Stimulated activated memory B cell treated with anti-CD40 and anti-IgM and Interleukin-4, amounts not matched to agents 10 μg/mL and 1 μg/mL and 100 μg/mL, for 72 hours (primary cell): ENCODE measurements at regions not wholly inside any gene's neighbourhood (a gene's known extent, or its start where the extent isn't known, plus 50 kb on each side); places are given as distances from the start of the nearest gene placed in this dataset.

Source experiments
- ATAC-seq: fragments of 150-1000 bp; cut with Tn5 transposase; 2 replicates; pipeline ENCODE4 v1.10.0; 2021
- H3K27ac Mint-ChIP-seq: one replicate; pipeline ENCODE4 v1.8.0; 2022; ENCODE audit warnings: mild to moderate bottlenecking, mixed read lengths
- H3K27me3 Mint-ChIP-seq: one replicate; pipeline ENCODE4 v1.8.0; 2022; ENCODE audit warnings: mixed read lengths
- H3K36me3 Mint-ChIP-seq: one replicate; pipeline ENCODE4 v1.8.0; 2022; ENCODE audit warnings: mixed read lengths
- H3K4me1 Mint-ChIP-seq: one replicate; pipeline ENCODE4 v1.8.0; 2022; ENCODE audit warnings: mixed read lengths
- H3K4me3 Mint-ChIP-seq: one replicate; pipeline ENCODE4 v1.8.0; 2022; ENCODE audit warnings: mild to moderate bottlenecking, moderate library complexity, mixed read lengths
- H3K9me3 Mint-ChIP-seq: one replicate; pipeline ENCODE4 v1.8.0; 2022; ENCODE audit warnings: mixed read lengths

- H3K4me3 Mint-ChIP-seq: no peak overlapping the region
Observed at GRCh38 chr3:64972793-64973192, 285.0 kb upstream of the ADAMTS9 start.

GRCh38 chr3:64971602-64972001 lies 283.8 kb upstream of the ADAMTS9 start:
- H3K4me1 Mint-ChIP-seq: no peaks in the 10 kb centered on the region
- no peak overlapping the region for H3K27ac Mint-ChIP-seq
- ATAC-seq: no peak
- H3K9me3 Mint-ChIP-seq: peaks cover 4% of the 10 kb centered on the region
- no peak overlapping the region for H3K4me3 Mint-ChIP-seq
- H3K27me3 Mint-ChIP-seq: no peaks in the 10 kb centered on the region
- H3K36me3 Mint-ChIP-seq: no peaks in the 10 kb centered on the region

More at GRCh38 chr3:64972793-64973192, 285.0 kb upstream of the ADAMTS9 start:
- no peak overlapping the region for H3K27ac Mint-ChIP-seq
- H3K36me3 Mint-ChIP-seq: no peaks in the 10 kb centered on the region
- no peaks in the 10 kb centered on the region for H3K4me1 Mint-ChIP-seq
- H3K9me3 Mint-ChIP-seq: peaks cover 6% of the 10 kb centered on the region
- ATAC-seq: peak; percentile 64
- H3K27me3 Mint-ChIP-seq: no peaks in the 10 kb centered on the region

DNA sequence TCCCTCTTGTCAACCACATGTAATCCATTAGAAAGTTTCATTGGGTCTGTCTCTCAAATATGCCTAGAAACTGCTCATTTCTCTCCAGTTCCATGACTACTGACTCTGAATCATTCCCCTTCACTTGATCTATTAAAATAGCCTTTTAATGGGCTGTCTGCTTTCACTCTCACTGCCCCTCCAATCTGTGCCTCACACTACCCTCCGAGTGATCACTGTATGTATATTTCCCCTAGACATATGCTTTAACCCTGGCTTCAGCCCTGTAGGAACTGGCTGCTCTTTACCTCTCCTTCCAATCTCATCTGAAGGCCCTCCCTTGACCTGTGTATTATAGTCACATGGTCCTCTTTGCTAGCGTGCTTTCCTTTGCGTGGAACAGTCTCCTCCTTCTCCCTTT lies 282.8 kb upstream of the ADAMTS9 start:
- Mint-ChIP-seq H3K9me3 (peaks cover 3% of the 10 kb centered on the region), H3K36me3 (no peaks in the 10 kb centered on the region), H3K4me1 (no peaks in the 10 kb centered on the region), H3K4me3 (no peak overlapping the region), H3K27me3 (no peaks in the 10 kb centered on the region), H3K27ac (no peak overlapping the region)
- no peak for ATAC-seq

- H3K4me1 Mint-ChIP-seq: no peaks in the 10 kb centered on the region
- ATAC-seq: no peak
- no peaks in the 10 kb centered on the region for H3K27me3 Mint-ChIP-seq
- no peak overlapping the region for H3K4me3 Mint-ChIP-seq
- H3K9me3 Mint-ChIP-seq: peaks cover 6% of the 10 kb centered on the region
- H3K36me3 Mint-ChIP-seq: no peaks in the 10 kb centered on the region
- no peak overlapping the region for H3K27ac Mint-ChIP-seq
Observed at GRCh38 chr3:64961301-64961700, 273.5 kb upstream of the ADAMTS9 start.

DNA sequence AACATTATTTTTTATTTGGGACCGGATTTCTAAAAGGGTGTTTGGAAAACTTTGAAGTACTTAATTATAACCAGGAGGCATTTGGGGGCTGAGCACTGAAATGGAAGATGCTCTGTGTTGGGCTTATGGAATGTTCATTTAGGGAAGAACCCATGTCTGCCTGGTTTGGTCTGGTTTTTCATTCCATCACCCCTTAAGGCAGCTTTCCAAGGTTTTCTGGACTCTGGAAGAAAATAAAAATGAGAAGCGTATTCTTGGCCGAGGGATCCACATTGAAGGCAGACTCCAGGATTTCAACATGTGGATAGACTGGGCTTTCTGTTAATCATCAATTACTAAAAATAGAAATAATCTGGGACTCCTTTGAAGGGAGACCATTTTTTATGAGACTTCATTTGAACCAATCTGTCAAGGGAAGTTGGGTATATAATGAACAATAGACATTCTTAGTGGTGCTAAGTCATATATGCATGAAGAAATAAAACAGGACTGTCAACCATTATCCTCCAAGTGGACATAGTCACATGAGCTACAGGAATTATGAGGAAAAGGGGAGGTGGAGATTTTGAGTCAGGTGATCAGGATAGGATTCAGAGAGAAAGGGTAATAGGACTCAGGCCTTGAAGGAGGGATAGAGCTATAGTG lies 270.5 kb upstream of the ADAMTS9 start:
- Mint-ChIP-seq H3K9me3 (peaks cover 6% of the 10 kb centered on the region), H3K36me3 (no peaks in the 10 kb centered on the region), H3K27me3 (no peaks in the 10 kb centered on the region), H3K4me1 (no peaks in the 10 kb centered on the region), H3K27ac (no peak overlapping the region), H3K4me3 (no peak overlapping the region)
- no peak for ATAC-seq

- peaks cover 3% of the 10 kb centered on the region for H3K9me3 Mint-ChIP-seq
- no peaks in the 10 kb centered on the region for H3K27me3 Mint-ChIP-seq
- no peaks in the 10 kb centered on the region for H3K4me1 Mint-ChIP-seq
- no peaks in the 10 kb centered on the region for H3K36me3 Mint-ChIP-seq
- no peak for ATAC-seq
- H3K27ac Mint-ChIP-seq: no peak overlapping the region
- no peak overlapping the region for H3K4me3 Mint-ChIP-seq
Observed at GRCh38 chr3:64957408-64958198, 269.8 kb upstream of the ADAMTS9 start.

- no peak overlapping the region for H3K27ac Mint-ChIP-seq
- no peak for ATAC-seq
- no peaks in the 10 kb centered on the region for H3K27me3 Mint-ChIP-seq
- H3K4me3 Mint-ChIP-seq: no peak overlapping the region
- H3K9me3 Mint-ChIP-seq: peaks cover 3% of the 10 kb centered on the region
- no peaks in the 10 kb centered on the region for H3K36me3 Mint-ChIP-seq
- no peaks in the 10 kb centered on the region for H3K4me1 Mint-ChIP-seq
Observed at GRCh38 chr3:64956711-64957325, 269.0 kb upstream of the ADAMTS9 start.

DNA sequence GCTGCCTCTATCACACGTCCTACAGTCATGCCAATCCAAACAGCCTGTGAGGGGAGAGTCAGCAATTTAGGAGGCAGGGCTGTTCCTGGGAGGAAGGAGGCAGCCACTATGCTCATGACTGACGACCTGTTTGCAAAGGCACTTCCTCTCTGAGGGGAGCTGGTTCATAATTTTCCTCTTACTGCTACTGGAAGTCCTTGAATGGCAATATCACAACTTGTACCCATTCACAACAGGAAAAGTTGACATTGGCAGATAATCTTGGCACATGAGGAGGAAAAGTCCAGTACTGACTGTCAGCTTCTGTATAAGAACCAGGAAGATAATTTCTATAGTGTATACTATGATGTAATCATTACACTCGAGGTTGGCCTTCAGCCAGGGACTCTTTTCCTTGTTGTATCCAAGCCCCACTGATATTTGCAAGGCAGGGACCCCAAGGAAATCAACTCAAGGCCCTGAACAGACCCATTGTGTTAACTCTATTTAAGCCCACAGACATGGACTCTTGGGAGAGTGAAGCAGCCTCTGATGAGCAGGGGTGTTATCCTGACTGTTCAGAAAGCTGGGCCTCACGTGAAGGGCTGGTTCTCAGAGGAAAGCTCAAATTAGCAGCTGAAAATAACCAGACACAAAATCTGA lies 267.3 kb upstream of the ADAMTS9 start:
- Mint-ChIP-seq H3K27ac (no peak overlapping the region), H3K27me3 (no peaks in the 10 kb centered on the region), H3K9me3 (peaks cover 3% of the 10 kb centered on the region), H3K36me3 (no peaks in the 10 kb centered on the region), H3K4me3 (no peak overlapping the region), H3K4me1 (no peaks in the 10 kb centered on the region)
- ATAC-seq: no peak

GRCh38 chr3:64945171-64945729 lies 257.4 kb upstream of the ADAMTS9 start:
- Mint-ChIP-seq H3K27ac (no peak overlapping the region), H3K4me1 (no peaks in the 10 kb centered on the region), H3K27me3 (no peaks in the 10 kb centered on the region), H3K9me3 (peaks cover 4% of the 10 kb centered on the region), H3K36me3 (no peaks in the 10 kb centered on the region), H3K4me3 (no peak overlapping the region)
- no peak for ATAC-seq

DNA sequence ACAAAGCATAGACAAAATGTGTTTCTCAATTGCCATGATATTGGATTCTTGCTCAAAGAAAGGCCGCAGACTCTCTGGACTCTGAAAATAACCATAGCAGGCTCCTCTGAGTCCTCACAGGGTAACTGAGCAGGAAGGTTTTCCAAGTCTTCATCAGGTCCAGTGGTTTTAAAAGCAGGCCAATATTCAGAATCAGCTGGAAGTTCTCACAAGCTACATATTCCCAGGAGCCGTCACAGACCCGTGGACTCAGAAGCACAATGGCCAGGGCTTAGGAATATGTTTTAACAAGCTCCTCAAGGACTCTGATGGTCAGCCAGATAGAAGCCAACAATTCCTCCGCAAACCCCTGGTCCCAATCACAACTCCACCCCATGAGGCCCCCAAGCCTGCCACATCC lies 256.1 kb upstream of the ADAMTS9 start:
- H3K4me1 Mint-ChIP-seq: no peaks in the 10 kb centered on the region
- no peak for ATAC-seq
- no peaks in the 10 kb centered on the region for H3K27me3 Mint-ChIP-seq
- no peak overlapping the region for H3K27ac Mint-ChIP-seq
- no peaks in the 10 kb centered on the region for H3K36me3 Mint-ChIP-seq
- no peak overlapping the region for H3K4me3 Mint-ChIP-seq
- peaks cover 4% of the 10 kb centered on the region for H3K9me3 Mint-ChIP-seq

DNA sequence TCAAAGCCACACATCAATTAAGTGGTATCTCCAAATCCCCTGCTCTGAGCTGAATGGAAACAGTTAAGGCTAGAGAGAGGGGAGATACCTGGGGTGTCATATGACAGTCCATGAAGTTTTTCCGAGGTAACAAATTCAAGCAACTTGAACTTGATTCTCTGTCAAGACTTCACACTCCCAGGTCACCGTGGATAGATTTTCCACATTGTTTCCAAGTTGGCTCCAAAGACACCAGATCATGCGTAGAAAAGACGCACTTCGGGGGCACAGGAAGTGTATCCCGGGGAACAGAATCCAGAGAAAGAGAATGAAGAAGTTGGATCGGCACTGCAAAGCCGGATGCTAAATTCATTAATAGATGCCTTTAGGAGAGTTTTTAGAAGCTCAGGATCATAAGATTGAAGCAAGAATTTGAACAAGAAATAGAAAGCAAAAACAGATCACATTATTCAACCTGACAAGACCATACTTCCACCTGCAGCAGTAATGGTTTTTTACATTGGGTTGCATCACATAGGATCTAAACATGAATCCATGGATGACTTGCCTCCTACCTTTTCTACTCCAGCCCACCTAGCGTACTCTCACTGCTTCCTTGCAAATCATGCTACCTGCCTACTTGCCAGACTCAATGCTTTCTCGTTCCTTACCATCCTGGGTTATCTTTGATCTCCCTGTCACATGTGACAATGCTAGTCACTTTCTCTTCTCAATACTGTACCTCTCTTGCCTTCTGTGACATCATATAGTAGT lies 253.0 kb upstream of the ADAMTS9 start:
- Mint-ChIP-seq H3K4me3 (no peak overlapping the region), H3K4me1 (no peaks in the 10 kb centered on the region), H3K27ac (no peak overlapping the region), H3K27me3 (no peaks in the 10 kb centered on the region), H3K9me3 (peaks cover 4% of the 10 kb centered on the region), H3K36me3 (no peaks in the 10 kb centered on the region)
- no peak for ATAC-seq

DNA sequence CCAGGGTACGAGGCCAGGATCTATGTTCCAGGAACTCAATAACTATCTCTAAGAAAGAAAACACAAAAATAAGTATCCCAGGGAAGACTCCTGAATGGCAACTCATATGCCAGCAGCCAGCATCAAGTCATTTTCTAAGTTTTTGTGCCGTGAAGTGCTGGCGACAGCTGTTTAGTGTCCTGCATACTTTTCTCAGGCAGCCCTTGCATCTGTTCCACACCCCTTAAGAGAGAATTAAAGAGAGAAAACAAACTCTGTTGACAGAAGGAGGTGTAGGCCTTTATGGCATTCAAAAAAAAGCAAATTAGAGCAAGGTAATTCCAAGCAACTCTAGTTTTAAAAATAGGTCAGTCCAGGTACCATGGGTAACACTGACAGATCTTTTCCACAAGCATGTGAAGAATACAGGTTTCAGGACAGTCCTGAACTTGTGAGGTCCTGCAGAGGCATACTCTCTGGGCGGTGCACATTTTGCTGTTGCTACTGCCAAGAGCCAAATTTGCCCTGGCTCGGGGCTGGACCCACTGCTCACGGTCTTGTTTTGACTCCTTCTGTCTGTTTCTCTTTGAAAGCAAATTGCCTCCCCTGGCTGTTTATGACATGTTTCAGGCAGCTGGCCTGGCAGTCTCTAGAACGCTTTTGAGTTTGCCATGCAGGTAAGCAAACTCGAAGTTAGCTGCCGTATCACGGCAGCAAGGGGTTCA lies 252.1 kb upstream of the ADAMTS9 start:
- no peak overlapping the region for H3K4me3 Mint-ChIP-seq
- no peaks in the 10 kb centered on the region for H3K36me3 Mint-ChIP-seq
- no peak overlapping the region for H3K27ac Mint-ChIP-seq
- ATAC-seq: no peak
- H3K9me3 Mint-ChIP-seq: peaks cover 4% of the 10 kb centered on the region
- no peaks in the 10 kb centered on the region for H3K4me1 Mint-ChIP-seq
- H3K27me3 Mint-ChIP-seq: no peaks in the 10 kb centered on the region

DNA sequence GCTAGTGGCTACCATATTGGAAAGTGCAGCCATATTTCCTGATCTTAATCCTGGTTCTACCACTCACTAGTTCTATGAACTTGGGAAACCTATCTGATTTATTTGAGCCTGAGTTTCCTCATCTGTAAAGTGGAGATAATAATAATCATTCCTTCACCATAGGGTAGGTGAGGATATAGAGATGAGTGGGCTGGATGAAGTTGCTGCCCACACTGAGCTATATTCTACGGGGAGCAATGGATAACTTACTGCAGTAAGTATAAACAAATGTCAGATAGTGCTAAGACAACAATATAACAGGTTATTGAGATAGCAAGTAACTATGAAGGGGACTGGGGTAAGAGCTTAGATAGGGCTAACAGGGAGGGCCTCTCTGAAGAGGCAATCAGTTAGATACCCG lies 251.5 kb upstream of the ADAMTS9 start:
- Mint-ChIP-seq H3K36me3 (no peaks in the 10 kb centered on the region), H3K4me1 (no peaks in the 10 kb centered on the region), H3K9me3 (peaks cover 4% of the 10 kb centered on the region), H3K4me3 (no peak overlapping the region), H3K27ac (no peak overlapping the region), H3K27me3 (no peaks in the 10 kb centered on the region)
- ATAC-seq: no peak

DNA sequence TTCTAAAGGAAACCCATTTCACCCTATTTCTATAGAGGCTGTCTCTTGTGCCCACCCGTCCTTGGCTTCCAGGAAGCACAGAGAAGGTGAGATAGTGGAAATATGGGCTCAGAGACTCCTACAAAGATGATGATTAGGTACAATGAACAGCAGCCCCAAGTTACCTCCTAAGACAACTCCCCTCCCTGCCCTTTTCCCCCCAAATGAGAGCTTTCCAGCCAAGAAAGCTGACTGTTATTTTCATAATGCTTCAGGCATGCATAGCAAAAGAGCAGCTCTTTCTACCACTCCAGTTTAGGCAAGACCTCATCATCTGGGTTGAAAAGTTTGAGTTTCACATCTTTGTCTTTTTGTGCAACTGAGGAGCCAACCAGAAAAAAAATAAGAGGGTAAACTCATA lies 248.8 kb upstream of the ADAMTS9 start:
- ATAC-seq: no peak
- no peaks in the 10 kb centered on the region for H3K36me3 Mint-ChIP-seq
- peaks cover 11% of the 10 kb centered on the region for H3K9me3 Mint-ChIP-seq
- H3K4me1 Mint-ChIP-seq: no peaks in the 10 kb centered on the region
- no peak overlapping the region for H3K27ac Mint-ChIP-seq
- H3K4me3 Mint-ChIP-seq: no peak overlapping the region
- no peaks in the 10 kb centered on the region for H3K27me3 Mint-ChIP-seq
